Choroid plexus epithelial cell (primary cell): ENCODE measurements at regions not wholly inside any gene's neighbourhood (a gene's known extent, or its start where the extent isn't known, plus 50 kb on each side); places are given as distances from the start of the nearest gene placed in this dataset.
A peak's percentile ranks its signal among the peaks of the same experiment; 100 is the strongest.
"Not testable (repeated sequence)": the region's sequence is repeated elsewhere in the genome, so short reads cannot be mapped to it uniquely, and the experiment has no call there.

Source experiments
- DNase-seq: peaks from one replicate; pipeline ENCODE4 v3.0.0-alpha.2; 2010; ENCODE audit warnings: low read depth
- H3K4me3 ChIP-seq: 2 replicates; pipeline ENCODE4 v1.5.1; 2011; ENCODE audit warnings: low read depth, mild to moderate bottlenecking, control low read depth, low read length, moderate library complexity
- TF ChIP-seq, protein P1 (sequence below): conservative IDR thresholded peaks from 2 replicates; pipeline ENCODE4 v1.5.1; 2011; ENCODE audit warnings: low read depth, mild to moderate bottlenecking, control low read depth, inconsistent platforms, low read length, moderate library complexity

DNA sequence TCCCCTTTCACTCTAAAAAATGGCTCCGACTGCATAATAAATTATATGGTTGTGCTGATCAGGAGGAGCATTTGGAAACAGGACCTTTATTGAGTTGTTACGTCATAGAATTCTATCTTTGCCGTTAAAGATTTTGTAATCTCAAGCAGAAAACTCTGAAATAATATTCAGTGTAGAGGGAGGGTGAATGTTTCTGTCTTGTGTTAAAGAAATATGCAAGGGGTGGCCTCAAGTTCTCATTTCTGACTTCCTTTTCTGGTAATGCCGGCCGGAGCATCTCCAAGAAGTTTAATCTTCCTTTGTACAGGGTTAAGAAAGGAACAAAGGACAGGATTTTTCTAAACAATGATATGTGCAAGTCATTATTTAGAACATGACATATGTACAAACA lies 165.1 kb downstream of the SLC38A4 start:
- no peak overlapping the region for H3K4me3 ChIP-seq
- DNase-seq = peak; percentile 71
- TF ChIP-seq, protein P1, sequence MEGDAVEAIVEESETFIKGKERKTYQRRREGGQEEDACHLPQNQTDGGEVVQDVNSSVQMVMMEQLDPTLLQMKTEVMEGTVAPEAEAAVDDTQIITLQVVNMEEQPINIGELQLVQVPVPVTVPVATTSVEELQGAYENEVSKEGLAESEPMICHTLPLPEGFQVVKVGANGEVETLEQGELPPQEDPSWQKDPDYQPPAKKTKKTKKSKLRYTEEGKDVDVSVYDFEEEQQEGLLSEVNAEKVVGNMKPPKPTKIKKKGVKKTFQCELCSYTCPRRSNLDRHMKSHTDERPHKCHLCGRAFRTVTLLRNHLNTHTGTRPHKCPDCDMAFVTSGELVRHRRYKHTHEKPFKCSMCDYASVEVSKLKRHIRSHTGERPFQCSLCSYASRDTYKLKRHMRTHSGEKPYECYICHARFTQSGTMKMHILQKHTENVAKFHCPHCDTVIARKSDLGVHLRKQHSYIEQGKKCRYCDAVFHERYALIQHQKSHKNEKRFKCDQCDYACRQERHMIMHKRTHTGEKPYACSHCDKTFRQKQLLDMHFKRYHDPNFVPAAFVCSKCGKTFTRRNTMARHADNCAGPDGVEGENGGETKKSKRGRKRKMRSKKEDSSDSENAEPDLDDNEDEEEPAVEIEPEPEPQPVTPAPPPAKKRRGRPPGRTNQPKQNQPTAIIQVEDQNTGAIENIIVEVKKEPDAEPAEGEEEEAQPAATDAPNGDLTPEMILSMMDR = no peak

DNA sequence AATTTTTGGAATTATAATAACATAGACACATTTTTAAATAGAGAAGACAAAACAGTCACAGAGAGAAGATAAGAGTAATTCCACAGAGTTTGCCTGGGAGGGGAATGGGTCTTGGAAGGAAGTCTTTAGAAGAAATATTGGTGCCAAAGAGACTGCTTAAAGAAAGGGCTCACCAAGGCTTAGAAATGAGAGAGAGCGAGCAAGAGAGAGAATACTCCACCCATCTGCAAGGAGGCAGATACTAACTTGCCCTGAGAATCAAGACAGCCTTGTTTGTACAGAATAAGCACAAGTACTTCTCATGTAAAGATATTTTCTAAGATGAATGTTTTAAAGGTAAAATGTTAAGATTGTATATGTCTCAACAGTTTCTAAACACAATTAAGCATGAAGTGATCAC lies 165.5 kb downstream of the SLC38A4 start:
- H3K4me3 ChIP-seq = no peak overlapping the region
- TF ChIP-seq, protein P1 = no peak
- DNase-seq = peak; percentile 58

GRCh38 chr12:46659824-46660223 lies 166.0 kb downstream of the SLC38A4 start:
- TF ChIP-seq, protein P1 = no peak
- H3K4me3 ChIP-seq = no peak overlapping the region
- peak; percentile 52 for DNase-seq

- TF ChIP-seq, protein P1 = no peak
- peak; percentile 69 for DNase-seq
- no peak overlapping the region for H3K4me3 ChIP-seq
Observed at GRCh38 chr12:46659032-46659650, 166.7 kb downstream of the SLC38A4 start.

DNA sequence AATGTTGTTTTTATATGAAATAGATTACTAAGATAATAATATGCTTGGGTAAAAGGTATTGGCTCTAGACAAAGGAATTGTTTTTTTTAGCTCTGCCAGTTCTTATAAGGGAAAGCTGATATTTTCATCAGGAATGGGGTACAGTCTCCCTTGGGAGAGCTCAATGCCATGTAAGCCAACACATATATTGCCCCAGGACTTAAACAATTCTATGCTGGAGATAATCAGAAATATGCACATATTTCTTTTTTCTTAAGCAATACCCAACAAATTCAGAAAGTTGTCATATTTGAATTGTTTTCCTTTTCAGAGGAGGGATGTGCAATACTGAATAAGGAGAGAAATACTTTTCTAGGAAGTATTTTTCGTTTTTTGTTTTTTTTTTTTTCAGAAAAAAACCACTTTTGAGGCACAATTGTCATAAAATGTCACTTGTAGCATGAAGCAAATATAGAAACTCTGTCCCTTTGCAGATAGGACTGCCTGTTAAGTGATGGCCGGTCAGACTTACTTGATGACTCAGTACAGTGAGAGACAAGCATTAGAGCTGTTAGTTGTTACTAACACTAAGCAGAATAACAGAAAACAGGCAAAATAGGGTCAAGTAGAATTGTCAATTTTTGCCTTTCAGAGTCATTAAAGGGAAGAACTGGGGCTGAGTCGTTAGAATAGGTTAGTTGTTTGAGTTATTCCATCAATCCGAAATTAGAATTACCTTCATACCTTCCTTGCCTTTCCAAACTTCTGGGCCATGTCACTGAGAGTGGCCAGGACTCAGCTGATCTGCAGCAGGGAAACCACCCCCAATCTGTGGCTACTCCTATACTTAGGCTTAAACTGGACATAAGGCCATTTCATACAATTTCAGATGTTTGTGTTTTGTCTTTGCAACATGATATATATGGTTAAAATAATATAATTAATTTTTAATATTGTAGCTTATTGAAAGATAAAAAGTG lies 168.1 kb downstream of the SLC38A4 start:
- peak; percentile 51 for DNase-seq
- no peak overlapping the region for H3K4me3 ChIP-seq
- TF ChIP-seq, protein P1 = no peak

- not testable (repeated sequence) for DNase-seq, H3K4me3 ChIP-seq
Observed at GRCh38 chr12:46655984-46656383, 169.8 kb downstream of the SLC38A4 start.

DNA sequence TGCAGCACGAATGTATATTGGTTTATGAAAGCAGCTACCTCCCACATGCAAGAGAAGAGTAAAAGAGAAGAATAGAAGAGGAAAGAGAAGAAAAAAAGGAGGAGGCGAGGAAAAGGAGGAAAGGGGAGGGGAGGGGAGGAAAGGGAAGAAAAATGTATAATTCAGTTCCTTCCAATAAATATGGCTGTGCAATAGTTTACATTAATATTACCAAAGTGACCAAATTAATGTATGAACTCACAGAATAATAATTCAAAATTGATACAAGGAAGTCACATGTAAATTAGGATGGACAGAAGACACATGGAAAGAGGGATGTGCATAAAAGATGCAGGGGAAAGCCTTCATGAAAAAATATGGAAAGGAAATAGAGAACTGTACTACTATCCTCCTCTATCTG lies 172.5 kb downstream of the SLC38A4 start:
- no peak overlapping the region for H3K4me3 ChIP-seq
- no peak for DNase-seq
- TF ChIP-seq, protein P1 = no peak
